K562 (cell line): ENCODE measurements at regions not wholly inside any gene's neighbourhood (a gene's known extent, or its start where the extent isn't known, plus 50 kb on each side); places are given as distances from the start of the nearest gene placed in this dataset.

Source experiments
- BHLHE40 ChIP-seq: IDR thresholded peaks from 2 replicates; pipeline ENCODE4 v1.6.1; 2011; ENCODE audit warnings: low read length, improper control_type of control experiment
- LEF1 ChIP-seq: fragments of 450-650 bp; IDR thresholded peaks from 2 replicates; pipeline ENCODE4 v1.6.1; 2016; ENCODE audit warnings: mild to moderate bottlenecking
- MED1 ChIP-seq: sonication (generic); formaldehyde crosslinking; IDR thresholded peaks from 2 replicates; pipeline ENCODE4 v1.8.1; 2023; ENCODE audit warnings: missing genetic modification reagents, borderline replicate concordance
- MEIS2 ChIP-seq: fragments of 450-650 bp; IDR thresholded peaks from 2 replicates; pipeline ENCODE4 v1.6.1; 2014; ENCODE audit warnings: mild to moderate bottlenecking; ENCODE audit not compliant: partially characterized antibody
- NCOR1 ChIP-seq: fragments of 450-650 bp; IDR thresholded peaks from 2 replicates; pipeline ENCODE4 v1.6.1; 2016; ENCODE audit warnings: mild to moderate bottlenecking, moderate library complexity
- NFE2L1 ChIP-seq: fragments of 450-650 bp; IDR thresholded peaks from 2 replicates; pipeline ENCODE4 v1.6.1; 2016; ENCODE audit warnings: missing genetic modification characterization, low read depth, mild to moderate bottlenecking, missing compliant biosample characterization, moderate library complexity, borderline replicate concordance
- NFIX ChIP-seq: fragments of 250-450 bp; sonication (Bioruptor Pico); IDR thresholded peaks from 2 replicates; pipeline ENCODE4 v1.4.0; 2020; ENCODE audit warnings: low read depth, mild to moderate bottlenecking, moderate library complexity
- NR2F6 ChIP-seq: fragments of 450-650 bp; formaldehyde crosslinking; IDR thresholded peaks from 2 replicates; pipeline ENCODE4 v1.4.0; 2020; ENCODE audit warnings: mild to moderate bottlenecking
- PHF21A ChIP-seq: fragments of 450-650 bp; IDR thresholded peaks from 2 replicates; pipeline ENCODE4 v1.6.1; 2017; ENCODE audit warnings: low read depth, borderline replicate concordance
- SIN3A ChIP-seq, 2 experiments: fragments of 150-350 bp in 1 of 2; IDR thresholded peaks; 2 replicates each; pipeline ENCODE4 v1.6.1; 2011 to 2016; ENCODE audit warnings: borderline replicate concordance in 2 of 2, low read depth in 2 of 2, low read length in 2 of 2, mild to moderate bottlenecking in 2 of 2, moderate library complexity in 2 of 2; ENCODE audit not compliant: control insufficient read depth in 1 of 2
- ZC3H4 ChIP-seq: sonication (generic); formaldehyde crosslinking; IDR thresholded peaks from 2 replicates; pipeline ENCODE4 v1.9.0; 2021; ENCODE audit warnings: missing genetic modification reagents, borderline replicate concordance
- ZNF23 ChIP-seq: fragments of 250-450 bp; sonication (Bioruptor Pico); IDR thresholded peaks from 2 replicates; pipeline ENCODE4 v1.4.0; 2020; ENCODE audit warnings: mild to moderate bottlenecking
- TF ChIP-seq, protein P1 (sequence below): fragments of 450-650 bp; IDR thresholded peaks from 2 replicates; pipeline ENCODE4 v1.6.1; 2016; ENCODE audit warnings: mild to moderate bottlenecking, moderate library complexity
- TF ChIP-seq, protein P2 (sequence below): fragments of 450-650 bp; IDR thresholded peaks from 2 replicates; pipeline ENCODE4 v1.6.1; 2014; ENCODE audit warnings: low read depth, mild to moderate bottlenecking, moderate library complexity, borderline replicate concordance
- TF ChIP-seq, protein P3 (sequence below), 2 experiments: fragments of 250-450 bp in 1 of 2; fragments of 450-650 bp in 1 of 2; sonication (Bioruptor Pico) in 1 of 2; IDR thresholded peaks; 2 replicates each; pipeline versions ENCODE4 v1.6.1 to v1.8.0; 2016 to 2021; ENCODE audit warnings: mild to moderate bottlenecking in 2 of 2, moderate library complexity in 2 of 2, missing compliant biosample characterization in 1 of 2, missing genetic modification characterization in 1 of 2

DNA sequence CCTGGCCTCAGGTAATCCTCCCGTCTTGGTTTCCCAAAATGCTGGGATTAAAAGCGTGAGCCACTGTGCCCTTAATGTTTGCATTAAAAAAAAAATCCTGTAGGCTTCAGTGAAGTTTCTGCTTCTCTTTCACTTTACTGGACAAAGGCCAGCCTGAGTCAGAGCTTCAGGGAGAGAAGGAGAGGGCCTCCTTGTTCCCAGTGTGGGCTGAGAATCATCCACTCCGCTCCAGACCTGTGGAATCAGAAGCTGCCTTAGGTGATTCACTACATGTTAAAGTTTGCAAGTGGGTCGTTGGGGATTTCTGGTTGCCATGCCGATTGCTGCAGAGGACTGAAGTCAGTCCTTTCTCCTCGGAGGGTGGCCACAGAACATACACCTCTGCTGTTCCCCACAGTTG is 113.3 kb upstream of the EEF1E1 start (continued):
- TF ChIP-seq, protein P1, sequence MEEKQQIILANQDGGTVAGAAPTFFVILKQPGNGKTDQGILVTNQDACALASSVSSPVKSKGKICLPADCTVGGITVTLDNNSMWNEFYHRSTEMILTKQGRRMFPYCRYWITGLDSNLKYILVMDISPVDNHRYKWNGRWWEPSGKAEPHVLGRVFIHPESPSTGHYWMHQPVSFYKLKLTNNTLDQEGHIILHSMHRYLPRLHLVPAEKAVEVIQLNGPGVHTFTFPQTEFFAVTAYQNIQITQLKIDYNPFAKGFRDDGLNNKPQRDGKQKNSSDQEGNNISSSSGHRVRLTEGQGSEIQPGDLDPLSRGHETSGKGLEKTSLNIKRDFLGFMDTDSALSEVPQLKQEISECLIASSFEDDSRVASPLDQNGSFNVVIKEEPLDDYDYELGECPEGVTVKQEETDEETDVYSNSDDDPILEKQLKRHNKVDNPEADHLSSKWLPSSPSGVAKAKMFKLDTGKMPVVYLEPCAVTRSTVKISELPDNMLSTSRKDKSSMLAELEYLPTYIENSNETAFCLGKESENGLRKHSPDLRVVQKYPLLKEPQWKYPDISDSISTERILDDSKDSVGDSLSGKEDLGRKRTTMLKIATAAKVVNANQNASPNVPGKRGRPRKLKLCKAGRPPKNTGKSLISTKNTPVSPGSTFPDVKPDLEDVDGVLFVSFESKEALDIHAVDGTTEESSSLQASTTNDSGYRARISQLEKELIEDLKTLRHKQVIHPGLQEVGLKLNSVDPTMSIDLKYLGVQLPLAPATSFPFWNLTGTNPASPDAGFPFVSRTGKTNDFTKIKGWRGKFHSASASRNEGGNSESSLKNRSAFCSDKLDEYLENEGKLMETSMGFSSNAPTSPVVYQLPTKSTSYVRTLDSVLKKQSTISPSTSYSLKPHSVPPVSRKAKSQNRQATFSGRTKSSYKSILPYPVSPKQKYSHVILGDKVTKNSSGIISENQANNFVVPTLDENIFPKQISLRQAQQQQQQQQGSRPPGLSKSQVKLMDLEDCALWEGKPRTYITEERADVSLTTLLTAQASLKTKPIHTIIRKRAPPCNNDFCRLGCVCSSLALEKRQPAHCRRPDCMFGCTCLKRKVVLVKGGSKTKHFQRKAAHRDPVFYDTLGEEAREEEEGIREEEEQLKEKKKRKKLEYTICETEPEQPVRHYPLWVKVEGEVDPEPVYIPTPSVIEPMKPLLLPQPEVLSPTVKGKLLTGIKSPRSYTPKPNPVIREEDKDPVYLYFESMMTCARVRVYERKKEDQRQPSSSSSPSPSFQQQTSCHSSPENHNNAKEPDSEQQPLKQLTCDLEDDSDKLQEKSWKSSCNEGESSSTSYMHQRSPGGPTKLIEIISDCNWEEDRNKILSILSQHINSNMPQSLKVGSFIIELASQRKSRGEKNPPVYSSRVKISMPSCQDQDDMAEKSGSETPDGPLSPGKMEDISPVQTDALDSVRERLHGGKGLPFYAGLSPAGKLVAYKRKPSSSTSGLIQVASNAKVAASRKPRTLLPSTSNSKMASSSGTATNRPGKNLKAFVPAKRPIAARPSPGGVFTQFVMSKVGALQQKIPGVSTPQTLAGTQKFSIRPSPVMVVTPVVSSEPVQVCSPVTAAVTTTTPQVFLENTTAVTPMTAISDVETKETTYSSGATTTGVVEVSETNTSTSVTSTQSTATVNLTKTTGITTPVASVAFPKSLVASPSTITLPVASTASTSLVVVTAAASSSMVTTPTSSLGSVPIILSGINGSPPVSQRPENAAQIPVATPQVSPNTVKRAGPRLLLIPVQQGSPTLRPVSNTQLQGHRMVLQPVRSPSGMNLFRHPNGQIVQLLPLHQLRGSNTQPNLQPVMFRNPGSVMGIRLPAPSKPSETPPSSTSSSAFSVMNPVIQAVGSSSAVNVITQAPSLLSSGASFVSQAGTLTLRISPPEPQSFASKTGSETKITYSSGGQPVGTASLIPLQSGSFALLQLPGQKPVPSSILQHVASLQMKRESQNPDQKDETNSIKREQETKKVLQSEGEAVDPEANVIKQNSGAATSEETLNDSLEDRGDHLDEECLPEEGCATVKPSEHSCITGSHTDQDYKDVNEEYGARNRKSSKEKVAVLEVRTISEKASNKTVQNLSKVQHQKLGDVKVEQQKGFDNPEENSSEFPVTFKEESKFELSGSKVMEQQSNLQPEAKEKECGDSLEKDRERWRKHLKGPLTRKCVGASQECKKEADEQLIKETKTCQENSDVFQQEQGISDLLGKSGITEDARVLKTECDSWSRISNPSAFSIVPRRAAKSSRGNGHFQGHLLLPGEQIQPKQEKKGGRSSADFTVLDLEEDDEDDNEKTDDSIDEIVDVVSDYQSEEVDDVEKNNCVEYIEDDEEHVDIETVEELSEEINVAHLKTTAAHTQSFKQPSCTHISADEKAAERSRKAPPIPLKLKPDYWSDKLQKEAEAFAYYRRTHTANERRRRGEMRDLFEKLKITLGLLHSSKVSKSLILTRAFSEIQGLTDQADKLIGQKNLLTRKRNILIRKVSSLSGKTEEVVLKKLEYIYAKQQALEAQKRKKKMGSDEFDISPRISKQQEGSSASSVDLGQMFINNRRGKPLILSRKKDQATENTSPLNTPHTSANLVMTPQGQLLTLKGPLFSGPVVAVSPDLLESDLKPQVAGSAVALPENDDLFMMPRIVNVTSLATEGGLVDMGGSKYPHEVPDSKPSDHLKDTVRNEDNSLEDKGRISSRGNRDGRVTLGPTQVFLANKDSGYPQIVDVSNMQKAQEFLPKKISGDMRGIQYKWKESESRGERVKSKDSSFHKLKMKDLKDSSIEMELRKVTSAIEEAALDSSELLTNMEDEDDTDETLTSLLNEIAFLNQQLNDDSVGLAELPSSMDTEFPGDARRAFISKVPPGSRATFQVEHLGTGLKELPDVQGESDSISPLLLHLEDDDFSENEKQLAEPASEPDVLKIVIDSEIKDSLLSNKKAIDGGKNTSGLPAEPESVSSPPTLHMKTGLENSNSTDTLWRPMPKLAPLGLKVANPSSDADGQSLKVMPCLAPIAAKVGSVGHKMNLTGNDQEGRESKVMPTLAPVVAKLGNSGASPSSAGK, result no peak
- TF ChIP-seq BHLHE40 (no peak), NFE2L1 (no peak), PHF21A (no peak), MED1 (CRISPR knock-in tag) (no peak), NR2F6 (no peak), MEIS2 (no peak), NFIX (no peak), ZC3H4 (CRISPR knock-in tag) (no peak), ZNF23 (CRISPR knock-in tag) (no peak), SIN3A (IDR thresholded peaks at IDR 0.05; ENCODE audit: borderline replicate concordance in 2 of 2, control insufficient read depth in 1 of 2, low read depth in 2 of 2, low read length in 2 of 2) (no peak), NCOR1 (no peak), LEF1 (no peak)
- TF ChIP-seq, protein P2, sequence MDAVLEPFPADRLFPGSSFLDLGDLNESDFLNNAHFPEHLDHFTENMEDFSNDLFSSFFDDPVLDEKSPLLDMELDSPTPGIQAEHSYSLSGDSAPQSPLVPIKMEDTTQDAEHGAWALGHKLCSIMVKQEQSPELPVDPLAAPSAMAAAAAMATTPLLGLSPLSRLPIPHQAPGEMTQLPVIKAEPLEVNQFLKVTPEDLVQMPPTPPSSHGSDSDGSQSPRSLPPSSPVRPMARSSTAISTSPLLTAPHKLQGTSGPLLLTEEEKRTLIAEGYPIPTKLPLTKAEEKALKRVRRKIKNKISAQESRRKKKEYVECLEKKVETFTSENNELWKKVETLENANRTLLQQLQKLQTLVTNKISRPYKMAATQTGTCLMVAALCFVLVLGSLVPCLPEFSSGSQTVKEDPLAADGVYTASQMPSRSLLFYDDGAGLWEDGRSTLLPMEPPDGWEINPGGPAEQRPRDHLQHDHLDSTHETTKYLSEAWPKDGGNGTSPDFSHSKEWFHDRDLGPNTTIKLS, result no peak
- TF ChIP-seq, protein P3, sequence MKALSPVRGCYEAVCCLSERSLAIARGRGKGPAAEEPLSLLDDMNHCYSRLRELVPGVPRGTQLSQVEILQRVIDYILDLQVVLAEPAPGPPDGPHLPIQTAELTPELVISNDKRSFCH (CRISPR knock-in tag; IDR thresholded peaks at IDR 0.05), result no peak
- TF ChIP-seq, protein P3 (tag; IDR thresholded peaks at IDR 0.05), result no peak
